Progenitor cell of endocrine pancreas (in vitro differentiated cells): ENCODE measurements at regions not wholly inside any gene's neighbourhood (a gene's known extent, or its start where the extent isn't known, plus 50 kb on each side); places are given as distances from the start of the nearest gene placed in this dataset.

Source experiments
- DNase-seq: peaks from one replicate; pipeline ENCODE4 v3.0.0; 2021; ENCODE audit warnings: low spot score; ENCODE audit not compliant: unreplicated experiment
- H3K27ac Mint-ChIP-seq: 2 replicates; pipeline ENCODE4 v1.8.0; 2021; ENCODE audit warnings: mild to moderate bottlenecking, moderate library complexity, mixed read lengths
- H3K27me3 Mint-ChIP-seq: 2 replicates; pipeline ENCODE4 v1.8.0; 2021; ENCODE audit warnings: mixed read lengths
- H3K36me3 Mint-ChIP-seq: 2 replicates; pipeline ENCODE4 v1.8.0; 2022; ENCODE audit warnings: mixed read lengths; ENCODE audit not compliant: insufficient read depth
- H3K4me1 Mint-ChIP-seq: 2 replicates; pipeline ENCODE4 v1.8.0; 2021; ENCODE audit warnings: low read depth, mixed read lengths
- H3K4me3 Mint-ChIP-seq: 2 replicates; pipeline ENCODE4 v1.8.0; 2021; ENCODE audit warnings: low read depth, mild to moderate bottlenecking, moderate library complexity, mixed read lengths
- H3K9me3 Mint-ChIP-seq: 2 replicates; pipeline ENCODE4 v1.8.0; 2021; ENCODE audit warnings: low read depth, mixed read lengths
- CTCF ChIP-seq: fragments of 200-600 bp; sonication (generic); IDR thresholded peaks from one replicate; pipeline ENCODE4 v1.5.0; 2021; ENCODE audit warnings: antibody characterized with exemption, mild to moderate bottlenecking; ENCODE audit not compliant: unreplicated experiment

GRCh38 chr18:24976502-24976901, 375.5 kb downstream of the ZNF521 start:
- Mint-ChIP-seq H3K4me3 (no peak overlapping the region), H3K36me3 (no peaks in the 10 kb centered on the region), H3K27ac (no peak overlapping the region), H3K4me1 (no peaks in the 10 kb centered on the region), H3K27me3 (peaks cover 76% of the 10 kb centered on the region), H3K9me3 (no peaks in the 10 kb centered on the region)
- no peak for TF ChIP-seq CTCF
- no peak for DNase-seq

DNA sequence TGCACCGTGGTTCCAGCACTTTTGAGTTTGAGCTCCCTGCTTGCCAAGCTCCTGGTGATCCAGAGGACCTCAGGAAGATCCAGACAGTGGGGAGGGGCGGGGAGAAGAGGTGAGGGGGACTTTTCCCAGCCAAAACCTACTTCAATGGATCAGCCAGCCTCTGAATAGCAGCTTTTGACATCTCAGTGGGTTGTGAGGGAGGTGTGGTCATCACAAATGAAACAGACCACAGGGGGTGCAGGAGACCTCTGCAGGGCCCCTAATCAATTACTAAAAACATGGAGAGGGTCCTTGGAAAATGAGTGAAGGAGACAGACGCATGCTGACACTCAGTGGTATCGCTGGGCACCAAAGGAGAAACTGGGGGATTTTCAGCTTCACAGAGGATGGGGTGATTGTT, 372.7 kb downstream of the ZNF521 start:
- Mint-ChIP-seq H3K4me3 (no peak overlapping the region), H3K27me3 (peaks cover 92% of the 10 kb centered on the region), H3K27ac (no peak overlapping the region), H3K36me3 (no peaks in the 10 kb centered on the region), H3K9me3 (no peaks in the 10 kb centered on the region), H3K4me1 (no peaks in the 10 kb centered on the region)
- no peak for TF ChIP-seq CTCF
- DNase-seq, result no peak

GRCh38 chr18:24982831-24983230, 369.1 kb downstream of the ZNF521 start:
- Mint-ChIP-seq H3K4me1 (peaks cover 1% of the 10 kb centered on the region), H3K27ac (no peak overlapping the region), H3K4me3 (no peak overlapping the region), H3K36me3 (no peaks in the 10 kb centered on the region), H3K27me3 (peaks cover 96% of the 10 kb centered on the region), H3K9me3 (no peaks in the 10 kb centered on the region)
- no peak for DNase-seq
- no peak for TF ChIP-seq CTCF

DNA sequence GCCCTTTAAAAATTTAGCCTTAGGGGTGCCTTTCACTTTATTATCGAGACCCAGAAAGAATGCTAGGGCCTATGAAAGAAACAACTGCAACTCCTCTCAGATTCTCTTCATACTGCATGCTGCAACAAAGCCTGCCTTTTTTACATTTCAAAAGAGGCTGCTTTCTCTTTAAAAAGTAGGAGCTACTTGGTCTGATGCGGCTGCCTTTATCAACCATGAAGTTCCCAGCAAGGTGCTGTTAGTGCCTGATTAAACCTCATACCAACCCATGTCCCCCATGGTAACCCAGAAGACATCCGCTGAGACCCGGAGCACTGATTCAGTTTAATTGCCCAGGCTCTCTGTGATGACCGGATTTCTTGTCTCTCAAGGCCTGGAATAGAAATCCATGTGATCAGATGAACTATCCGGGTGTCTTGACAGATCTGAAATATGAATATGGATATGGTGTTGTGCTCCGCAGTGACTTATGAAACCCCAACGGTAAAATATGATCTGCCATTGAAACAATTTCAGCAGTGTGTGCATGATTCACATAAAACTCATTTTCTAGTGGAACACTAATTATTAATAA, 368.3 kb downstream of the ZNF521 start:
- no peak overlapping the region for H3K4me3 Mint-ChIP-seq
- H3K27me3 Mint-ChIP-seq, result peaks cover 95% of the 10 kb centered on the region
- H3K36me3 Mint-ChIP-seq, result no peaks in the 10 kb centered on the region
- TF ChIP-seq CTCF, result no peak
- H3K9me3 Mint-ChIP-seq, result no peaks in the 10 kb centered on the region
- H3K27ac Mint-ChIP-seq, result no peak overlapping the region
- no peak for DNase-seq
- H3K4me1 Mint-ChIP-seq, result peaks cover 1% of the 10 kb centered on the region

DNA sequence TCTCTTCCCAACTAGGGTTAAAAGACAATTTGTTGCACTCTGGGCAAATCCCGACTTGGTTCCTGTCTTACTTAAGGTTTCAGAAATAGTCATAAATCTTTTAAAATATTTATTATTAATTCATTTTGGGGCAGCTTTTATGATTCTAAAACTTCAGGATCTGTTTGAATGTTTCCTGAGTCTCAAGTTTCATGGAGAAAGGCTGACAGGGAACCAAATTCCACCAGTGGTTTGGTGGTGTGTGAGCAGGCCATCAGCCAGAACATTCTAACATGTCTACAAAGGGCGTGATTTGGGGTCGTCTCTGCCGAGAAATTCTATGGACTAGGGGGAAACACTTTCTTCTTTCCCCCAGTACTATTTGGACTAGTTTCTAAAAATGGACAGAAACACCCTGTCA, 366.4 kb downstream of the ZNF521 start:
- no peak overlapping the region for H3K27ac Mint-ChIP-seq
- DNase-seq, result no peak
- no peaks in the 10 kb centered on the region for H3K9me3 Mint-ChIP-seq
- no peaks in the 10 kb centered on the region for H3K36me3 Mint-ChIP-seq
- peaks cover 90% of the 10 kb centered on the region for H3K27me3 Mint-ChIP-seq
- no peak overlapping the region for H3K4me3 Mint-ChIP-seq
- peaks cover 1% of the 10 kb centered on the region for H3K4me1 Mint-ChIP-seq
- no peak for TF ChIP-seq CTCF
